DOHH2 (cell line): ENCODE measurements at regions not wholly inside any gene's neighbourhood (a gene's known extent, or its start where the extent isn't known, plus 50 kb on each side); places are given as distances from the start of the nearest gene placed in this dataset.

Experiments
- H3F3A ChIP-seq: fragments of 200-600 bp; sonication (generic), shearing (Covaris generic); 2 replicates; pipeline ENCODE4 v1.6.0; 2016; ENCODE audit warnings: antibody characterized with exemption, mild to moderate bottlenecking; ENCODE audit not compliant: control insufficient read depth, insufficient read depth
- H3K27ac ChIP-seq: fragments of 200-600 bp; sonication (generic); 2 replicates; pipeline ENCODE4 v1.5.1; 2014; ENCODE audit warnings: low read depth, mild to moderate bottlenecking, low read length, moderate library complexity
- H3K27me3 ChIP-seq: fragments of 200-600 bp; sonication (generic); 2 replicates; pipeline ENCODE4 v1.6.1; 2014; ENCODE audit warnings: mild to moderate bottlenecking, low read length, mixed read lengths; ENCODE audit not compliant: control insufficient read depth
- H3K36me3 ChIP-seq: fragments of 200-600 bp; sonication (generic); 2 replicates; pipeline ENCODE4 v1.6.1; 2014; ENCODE audit warnings: mild to moderate bottlenecking, low read length, moderate library complexity, mixed read lengths; ENCODE audit not compliant: control insufficient read depth
- H3K4me1 ChIP-seq: fragments of 200-600 bp; sonication (generic); 2 replicates; pipeline ENCODE4 v1.6.1; 2014; ENCODE audit warnings: mild to moderate bottlenecking, low read length, mixed read lengths; ENCODE audit not compliant: control insufficient read depth
- H3K4me2 ChIP-seq: fragments of 200-600 bp; sonication (generic); 2 replicates; pipeline ENCODE4 v1.6.0; 2014; ENCODE audit warnings: mild to moderate bottlenecking, low read length, moderate library complexity
- H3K4me3 ChIP-seq: fragments of 200-600 bp; sonication (generic); 2 replicates; pipeline ENCODE4 v1.5.1; 2014; ENCODE audit warnings: mild to moderate bottlenecking, low read length, mixed read lengths
- H3K79me2 ChIP-seq: fragments of 200-600 bp; sonication (generic); 2 replicates; pipeline ENCODE4 v1.6.1; 2014; ENCODE audit warnings: mild to moderate bottlenecking, low read length, mixed read lengths; ENCODE audit not compliant: control insufficient read depth
- H3K9me2 ChIP-seq: fragments of 200-600 bp; sonication (generic); replicated peaks from 2 replicates; pipeline ENCODE4 v1.6.1; 2014; ENCODE audit warnings: mild to moderate bottlenecking, low read length, mixed read lengths; ENCODE audit not compliant: control insufficient read depth
- H3K9me3 ChIP-seq: fragments of 200-600 bp; sonication (generic); 2 replicates; pipeline ENCODE4 v1.6.1; 2014; ENCODE audit warnings: antibody characterized with exemption, low read length, mixed read lengths; ENCODE audit not compliant: control insufficient read depth, insufficient read depth
- H4K20me1 ChIP-seq: fragments of 200-600 bp; sonication (generic); 2 replicates; pipeline ENCODE4 v1.6.0; 2014; ENCODE audit warnings: low read depth, mild to moderate bottlenecking, antibody characterized with exemption, low read length, moderate library complexity; ENCODE audit not compliant: control insufficient read depth, insufficient read depth
- EZH2phosphoT487 ChIP-seq: fragments of 200-600 bp; sonication (generic); IDR thresholded peaks from 2 replicates; pipeline ENCODE4 v1.6.1; 2017; ENCODE audit warnings: borderline replicate concordance, mild to moderate bottlenecking, antibody characterized with exemption, low read length, moderate library complexity, mixed read lengths
- TF ChIP-seq, protein P1 (sequence below): fragments of 200-600 bp; sonication (generic); IDR thresholded peaks from one replicate; pipeline ENCODE4 v1.5.1; 2014; ENCODE audit warnings: antibody characterized with exemption, mild to moderate bottlenecking, low read depth, low read length; ENCODE audit not compliant: poor library complexity, severe bottlenecking

DNA sequence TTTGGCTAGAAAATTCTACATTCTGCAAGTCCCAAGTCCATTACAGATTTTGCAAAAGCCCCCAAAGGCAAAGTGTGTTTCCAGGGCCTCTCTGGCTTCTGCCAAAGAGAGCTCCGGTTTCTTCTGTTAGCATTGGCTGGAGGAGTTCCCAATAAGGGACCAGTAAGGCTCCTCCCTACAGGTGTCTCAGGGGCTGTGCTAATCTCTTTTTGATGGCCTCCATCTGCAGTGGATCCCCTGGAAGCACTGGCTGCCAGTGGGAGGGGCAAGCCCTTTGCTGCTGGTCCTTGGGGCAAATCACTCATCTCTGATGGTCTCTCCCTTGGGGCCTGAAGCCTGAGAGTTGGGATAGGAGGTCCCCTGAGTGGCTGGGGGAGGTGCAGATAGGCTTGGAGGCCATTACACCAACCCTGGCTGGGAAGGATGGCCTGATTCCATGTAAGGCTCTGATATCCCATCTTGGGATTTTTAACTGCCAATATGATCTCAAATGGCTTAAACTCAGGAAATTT lies 89.1 kb upstream of the USP24 start:
- Histone ChIP-seq H3K27me3 (peaks cover 4% of the 10 kb centered on the region; the same call in 1 of the 2 replicates), H3F3A (no peaks in the 10 kb centered on the region), H3K9me2 (no peaks in the 10 kb centered on the region), H3K79me2 (no peaks in the 10 kb centered on the region), H3K9me3 (no peaks in the 10 kb centered on the region), H3K36me3 (no peaks in the 10 kb centered on the region), H3K4me1 (no peaks in the 10 kb centered on the region), H3K4me3 (no peak overlapping the region), H4K20me1 (no peaks in the 10 kb centered on the region), H3K27ac (no peak overlapping the region), H3K4me2 (no peak overlapping the region)
- TF ChIP-seq, protein P1, sequence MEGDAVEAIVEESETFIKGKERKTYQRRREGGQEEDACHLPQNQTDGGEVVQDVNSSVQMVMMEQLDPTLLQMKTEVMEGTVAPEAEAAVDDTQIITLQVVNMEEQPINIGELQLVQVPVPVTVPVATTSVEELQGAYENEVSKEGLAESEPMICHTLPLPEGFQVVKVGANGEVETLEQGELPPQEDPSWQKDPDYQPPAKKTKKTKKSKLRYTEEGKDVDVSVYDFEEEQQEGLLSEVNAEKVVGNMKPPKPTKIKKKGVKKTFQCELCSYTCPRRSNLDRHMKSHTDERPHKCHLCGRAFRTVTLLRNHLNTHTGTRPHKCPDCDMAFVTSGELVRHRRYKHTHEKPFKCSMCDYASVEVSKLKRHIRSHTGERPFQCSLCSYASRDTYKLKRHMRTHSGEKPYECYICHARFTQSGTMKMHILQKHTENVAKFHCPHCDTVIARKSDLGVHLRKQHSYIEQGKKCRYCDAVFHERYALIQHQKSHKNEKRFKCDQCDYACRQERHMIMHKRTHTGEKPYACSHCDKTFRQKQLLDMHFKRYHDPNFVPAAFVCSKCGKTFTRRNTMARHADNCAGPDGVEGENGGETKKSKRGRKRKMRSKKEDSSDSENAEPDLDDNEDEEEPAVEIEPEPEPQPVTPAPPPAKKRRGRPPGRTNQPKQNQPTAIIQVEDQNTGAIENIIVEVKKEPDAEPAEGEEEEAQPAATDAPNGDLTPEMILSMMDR: no peak

DNA sequence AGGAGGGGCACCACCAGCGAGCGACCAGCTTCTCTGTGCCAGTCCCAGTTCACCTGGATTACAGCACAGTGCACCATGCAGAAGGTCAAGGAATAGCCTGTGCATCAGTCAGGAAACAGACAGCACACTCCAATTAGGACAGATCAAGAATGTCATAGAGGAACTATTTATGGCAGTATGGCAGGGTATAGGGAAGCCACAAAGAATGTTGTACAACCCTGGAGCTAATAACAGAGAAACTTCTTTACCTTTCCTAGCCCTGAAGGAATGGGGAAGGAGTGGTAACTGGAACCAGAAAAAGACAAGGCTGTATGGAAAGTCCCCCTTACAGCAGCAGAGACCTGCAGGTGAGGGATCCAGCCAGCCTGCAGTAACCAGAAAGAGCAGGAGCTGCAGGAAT lies 87.8 kb upstream of the USP24 start:
- no peaks in the 10 kb centered on the region for H3K9me2 ChIP-seq
- no peaks in the 10 kb centered on the region for H3K79me2 ChIP-seq
- no peaks in the 10 kb centered on the region for H4K20me1 ChIP-seq
- H3K4me2 ChIP-seq: no peak overlapping the region
- no peaks in the 10 kb centered on the region for H3K9me3 ChIP-seq
- H3K27ac ChIP-seq: no peak overlapping the region
- no peak for TF ChIP-seq EZH2phosphoT487
- TF ChIP-seq, protein P1: no peak
- H3K27me3 ChIP-seq: peaks cover 4% of the 10 kb centered on the region; the same call in 1 of the 2 replicates
- H3K36me3 ChIP-seq: no peaks in the 10 kb centered on the region
- H3K4me1 ChIP-seq: no peaks in the 10 kb centered on the region
- H3F3A ChIP-seq: no peaks in the 10 kb centered on the region
- no peak overlapping the region for H3K4me3 ChIP-seq

DNA sequence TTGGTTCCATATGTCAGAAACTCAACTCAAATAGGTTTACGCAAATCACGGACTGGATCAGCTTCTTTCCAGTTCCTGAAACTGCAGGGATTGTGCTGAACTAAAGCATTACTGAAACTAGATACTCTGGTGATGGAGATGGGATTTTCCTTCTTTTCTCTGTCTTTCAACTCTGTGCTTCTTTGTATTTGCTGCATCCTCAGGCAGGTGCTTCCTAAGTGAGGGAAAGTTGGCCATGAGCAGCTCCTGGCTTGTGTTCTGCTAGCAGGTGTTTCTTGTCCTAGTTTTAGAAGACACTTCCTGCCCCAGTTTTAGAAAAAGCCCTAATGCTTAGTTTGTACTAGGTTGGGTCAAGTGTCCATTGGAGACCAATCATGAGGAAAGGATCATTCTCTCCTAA lies 86.7 kb upstream of the USP24 start:
- Histone ChIP-seq H3K27me3 (peaks cover 4% of the 10 kb centered on the region; the same call in 1 of the 2 replicates), H3K36me3 (no peaks in the 10 kb centered on the region), H3K4me1 (no peaks in the 10 kb centered on the region), H3K79me2 (no peaks in the 10 kb centered on the region), H3K9me2 (no peaks in the 10 kb centered on the region), H3K4me3 (no peak overlapping the region), H4K20me1 (no peaks in the 10 kb centered on the region), H3K4me2 (no peak overlapping the region), H3K27ac (no peak overlapping the region), H3F3A (no peaks in the 10 kb centered on the region), H3K9me3 (no peaks in the 10 kb centered on the region)
- TF ChIP-seq, protein P1: no peak
- no peak for TF ChIP-seq EZH2phosphoT487
